ENCODE measurements at regions not wholly inside any gene's neighbourhood (a gene's known extent, or its start where the extent isn't known, plus 50 kb on each side); places are given as distances from the start of the nearest gene placed in this dataset.

GRCh38 chr16:52101246-52101645, 445.7 kb downstream of the TOX3 start:
- no peaks in the 10 kb centered on the region for H3K36me3 ChIP-seq
- H3K4me3 ChIP-seq (ENCODE audit: low read depth in 1 of 2, low read length in 1 of 2): no peak overlapping the region
- no peak overlapping the region for H3K27ac ChIP-seq
- H3K9me3 ChIP-seq: no peaks in the 10 kb centered on the region
- no peaks in the 10 kb centered on the region for H3K27me3 ChIP-seq
- no peak for TF ChIP-seq CTCF (IDR thresholded peaks at IDR 0.05)
- H3K4me1 ChIP-seq (ENCODE audit: control insufficient read depth in 1 of 2, insufficient read depth in 1 of 2, low read depth in 1 of 2, low read length in 1 of 2): no peaks in the 10 kb centered on the region

- Histone ChIP-seq H3K27ac (no peak overlapping the region), H3K36me3 (no peaks in the 10 kb centered on the region), H3K4me1 (ENCODE audit: control insufficient read depth in 1 of 2, insufficient read depth in 1 of 2, low read depth in 1 of 2, low read length in 1 of 2) (no peaks in the 10 kb centered on the region), H3K27me3 (no peaks in the 10 kb centered on the region), H3K4me3 (ENCODE audit: low read depth in 1 of 2, low read length in 1 of 2) (no peak overlapping the region), H3K9me3 (no peaks in the 10 kb centered on the region)
- no peak for TF ChIP-seq CTCF (IDR thresholded peaks at IDR 0.05)
Observed at GRCh38 chr16:52099382-52099781, 447.6 kb downstream of the TOX3 start.

- no peak for TF ChIP-seq CTCF (IDR thresholded peaks at IDR 0.05)
- Histone ChIP-seq H3K9me3 (no peaks in the 10 kb centered on the region), H3K27me3 (no peaks in the 10 kb centered on the region), H3K4me1 (ENCODE audit: control insufficient read depth in 1 of 2, insufficient read depth in 1 of 2, low read depth in 1 of 2, low read length in 1 of 2) (no peaks in the 10 kb centered on the region), H3K4me3 (ENCODE audit: low read depth in 1 of 2, low read length in 1 of 2) (no peak overlapping the region), H3K27ac (no peak overlapping the region), H3K36me3 (no peaks in the 10 kb centered on the region)
Observed at GRCh38 chr16:52095471-52095870, 451.5 kb downstream of the TOX3 start.

DNA sequence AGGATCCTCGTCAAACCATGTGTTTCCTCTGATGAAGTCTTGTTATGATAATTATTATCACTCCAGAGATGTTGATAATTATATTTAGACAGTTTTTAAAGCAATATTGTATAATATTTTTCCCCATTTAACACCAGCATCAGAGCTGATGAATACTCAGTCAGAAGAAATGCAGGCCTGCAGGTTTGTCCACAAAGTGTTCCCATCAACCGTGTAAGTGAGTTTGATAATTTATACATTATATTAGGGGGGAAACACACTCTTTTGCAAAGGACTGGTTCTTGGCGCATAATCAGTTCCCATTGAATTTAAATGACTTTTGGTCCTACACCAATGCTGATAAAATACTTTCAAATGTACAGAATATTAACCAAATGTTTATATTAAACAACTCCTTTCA, 454.8 kb downstream of the TOX3 start:
- Histone ChIP-seq H3K9me3 (no peaks in the 10 kb centered on the region), H3K4me1 (ENCODE audit: control insufficient read depth in 1 of 2, insufficient read depth in 1 of 2, low read depth in 1 of 2, low read length in 1 of 2) (no peaks in the 10 kb centered on the region), H3K27me3 (no peaks in the 10 kb centered on the region), H3K36me3 (no peaks in the 10 kb centered on the region), H3K27ac (no peak overlapping the region), H3K4me3 (ENCODE audit: low read depth in 1 of 2, low read length in 1 of 2) (no peak overlapping the region)
- TF ChIP-seq CTCF (IDR thresholded peaks at IDR 0.05): no peak

DNA sequence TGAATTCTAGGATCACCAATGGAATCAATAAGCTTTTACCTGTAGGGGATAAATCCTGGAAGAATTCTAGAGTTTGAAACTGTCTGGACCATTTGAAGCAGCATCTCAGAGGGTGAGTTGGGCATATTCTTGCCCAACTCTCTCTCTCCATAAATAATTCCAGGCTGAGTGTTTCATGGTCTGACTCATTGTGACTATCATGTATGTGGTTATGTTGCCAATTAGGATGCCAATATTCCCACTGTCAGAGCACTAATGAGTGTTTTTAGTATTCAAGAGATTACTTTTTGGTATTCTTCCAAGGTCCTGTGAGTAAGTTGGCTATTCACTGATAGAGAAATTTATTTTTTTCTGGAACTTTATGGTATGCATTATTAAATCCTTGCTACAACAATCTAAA, 456.9 kb downstream of the TOX3 start:
- no peak for TF ChIP-seq CTCF (IDR thresholded peaks at IDR 0.05)
- Histone ChIP-seq H3K9me3 (no peaks in the 10 kb centered on the region), H3K4me1 (ENCODE audit: control insufficient read depth in 1 of 2, insufficient read depth in 1 of 2, low read depth in 1 of 2, low read length in 1 of 2) (no peaks in the 10 kb centered on the region), H3K36me3 (no peaks in the 10 kb centered on the region), H3K4me3 (ENCODE audit: low read depth in 1 of 2, low read length in 1 of 2) (no peak overlapping the region), H3K27me3 (no peaks in the 10 kb centered on the region), H3K27ac (no peak overlapping the region)

DNA sequence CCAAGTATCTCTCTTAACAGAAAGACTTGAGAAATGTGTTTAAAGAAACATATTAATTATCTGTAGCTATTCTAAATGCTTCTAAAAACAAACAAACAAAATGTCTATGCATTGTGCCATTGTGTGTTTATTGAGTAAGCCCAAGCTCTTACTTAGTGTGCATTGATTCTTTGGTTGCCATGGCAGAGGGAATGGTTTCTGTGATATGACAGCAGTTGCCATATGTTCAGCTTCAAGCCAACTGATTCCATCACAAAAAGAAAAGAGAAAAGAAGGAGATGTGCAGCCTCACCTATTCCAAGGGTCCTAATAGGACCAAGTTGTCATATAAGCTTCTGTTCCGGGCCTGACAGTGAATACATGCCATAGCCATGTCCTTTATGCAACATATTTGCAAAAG, 457.5 kb downstream of the TOX3 start:
- no peak overlapping the region for H3K27ac ChIP-seq
- no peak overlapping the region for H3K4me3 ChIP-seq (ENCODE audit: low read depth in 1 of 2, low read length in 1 of 2)
- no peaks in the 10 kb centered on the region for H3K9me3 ChIP-seq
- no peak for TF ChIP-seq CTCF (IDR thresholded peaks at IDR 0.05)
- no peaks in the 10 kb centered on the region for H3K27me3 ChIP-seq
- no peaks in the 10 kb centered on the region for H3K36me3 ChIP-seq
- no peaks in the 10 kb centered on the region for H3K4me1 ChIP-seq (ENCODE audit: control insufficient read depth in 1 of 2, insufficient read depth in 1 of 2, low read depth in 1 of 2, low read length in 1 of 2)
